ENCODE measurements at regions not wholly inside any gene's neighbourhood (a gene's known extent, or its start where the extent isn't known, plus 50 kb on each side); places are given as distances from the start of the nearest gene placed in this dataset.

DNA sequence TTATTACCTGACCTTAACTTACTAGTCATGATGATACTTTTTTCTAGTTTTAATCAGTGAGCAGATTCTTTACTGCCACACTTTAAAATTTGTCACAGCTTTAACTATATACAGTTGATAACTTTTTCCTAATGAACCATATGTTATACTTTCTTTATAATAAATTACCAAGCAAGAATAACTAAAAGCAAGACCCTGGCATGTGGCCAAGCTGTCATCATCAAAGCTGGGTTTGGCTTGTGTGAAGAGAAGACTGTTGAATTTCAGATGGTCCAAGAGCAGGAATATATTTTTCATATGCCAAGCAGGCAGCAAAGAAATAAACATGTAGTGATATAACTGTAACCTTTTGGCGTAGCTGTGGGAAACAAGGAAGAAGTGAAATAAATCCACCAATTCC is 93.5 kb downstream of the PUS7L start:
- DNase-seq (ENCODE audit: low spot score in 2 of 2) (no peak), ATAC-seq (no peak)
- H3K4me1 Mint-ChIP-seq, result no peaks in the 10 kb centered on the region
- no peaks in the 10 kb centered on the region for H3K9me3 Mint-ChIP-seq
- no peaks in the 10 kb centered on the region for H3K36me3 Mint-ChIP-seq
- H3K27ac Mint-ChIP-seq, result no peak overlapping the region
- no peak overlapping the region for H3K4me3 Mint-ChIP-seq

DNA sequence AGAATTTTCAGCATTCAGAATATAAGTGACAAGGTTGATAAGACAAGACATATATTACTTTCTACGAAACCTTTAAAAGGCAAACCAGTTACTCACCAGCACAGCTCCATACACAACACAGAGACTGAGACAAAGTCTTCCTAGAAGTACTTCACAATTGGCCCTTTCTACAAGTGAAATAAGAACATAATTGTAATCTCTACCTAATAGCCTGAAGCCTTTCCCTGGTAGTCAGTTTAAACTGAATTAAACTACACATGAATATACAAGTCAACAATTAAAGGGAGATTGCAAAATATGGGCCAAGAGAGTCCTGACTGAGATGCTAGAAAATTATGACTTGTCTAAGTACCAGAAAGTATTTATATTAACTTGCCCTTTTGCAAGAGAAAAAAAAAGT is 95.9 kb downstream of the PUS7L start:
- DNase-seq (ENCODE audit: low spot score in 2 of 2), result no peak
- H3K27ac Mint-ChIP-seq, result no peak overlapping the region
- H3K4me3 Mint-ChIP-seq, result no peak overlapping the region
- H3K4me1 Mint-ChIP-seq, result no peaks in the 10 kb centered on the region
- no peaks in the 10 kb centered on the region for H3K9me3 Mint-ChIP-seq
- H3K36me3 Mint-ChIP-seq, result no peaks in the 10 kb centered on the region
- ATAC-seq, result no peak

DNA sequence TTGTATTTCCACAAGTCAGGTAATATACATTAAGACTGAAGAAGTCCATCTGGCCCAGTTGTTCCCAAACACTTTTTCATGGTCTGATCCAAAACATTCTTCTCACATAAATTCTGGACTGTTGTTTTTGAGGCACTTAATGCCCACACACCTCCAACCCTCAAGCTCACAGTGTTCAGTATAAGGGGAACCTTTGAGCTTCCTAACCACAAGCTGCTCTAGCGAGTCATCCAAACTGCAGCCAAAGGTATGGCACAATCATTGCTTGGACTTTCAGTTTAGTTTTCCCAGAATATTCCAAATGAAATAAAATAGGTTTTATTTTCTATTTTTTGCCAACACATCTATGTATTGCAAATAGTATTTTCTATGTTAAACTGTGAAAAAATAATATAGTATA is 103.0 kb downstream of the PUS7L start:
- Mint-ChIP-seq H3K27ac (no peak overlapping the region), H3K4me1 (no peaks in the 10 kb centered on the region), H3K4me3 (no peak overlapping the region), H3K9me3 (no peaks in the 10 kb centered on the region), H3K36me3 (no peaks in the 10 kb centered on the region)
- ATAC-seq, result no peak
- DNase-seq (ENCODE audit: low spot score in 2 of 2), result no peak

DNA sequence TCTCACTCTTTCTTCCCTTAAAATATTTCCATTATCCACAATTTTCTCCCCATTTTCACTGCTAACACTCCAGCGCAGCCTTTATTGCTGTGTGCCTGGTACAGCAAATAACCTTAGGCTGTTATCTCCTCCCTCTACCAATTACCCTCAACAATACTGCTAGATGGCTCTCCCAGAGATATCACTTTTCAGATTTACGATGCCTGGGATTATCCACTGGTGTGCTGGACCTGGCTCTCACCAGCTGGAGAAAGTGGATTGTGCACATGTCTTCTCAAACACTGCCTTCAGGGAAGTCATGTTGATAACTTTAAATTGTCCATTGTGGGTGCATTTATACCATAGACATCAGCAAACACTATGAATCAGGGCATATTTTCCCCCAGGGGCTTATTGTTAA is 101.9 kb upstream of the ADAMTS20 start:
- no peaks in the 10 kb centered on the region for H3K9me3 Mint-ChIP-seq
- no peaks in the 10 kb centered on the region for H3K4me1 Mint-ChIP-seq
- DNase-seq (ENCODE audit: low spot score in 2 of 2) (no peak), ATAC-seq (no peak)
- H3K36me3 Mint-ChIP-seq, result no peaks in the 10 kb centered on the region
- no peak overlapping the region for H3K27ac Mint-ChIP-seq
- H3K4me3 Mint-ChIP-seq, result no peak overlapping the region

DNA sequence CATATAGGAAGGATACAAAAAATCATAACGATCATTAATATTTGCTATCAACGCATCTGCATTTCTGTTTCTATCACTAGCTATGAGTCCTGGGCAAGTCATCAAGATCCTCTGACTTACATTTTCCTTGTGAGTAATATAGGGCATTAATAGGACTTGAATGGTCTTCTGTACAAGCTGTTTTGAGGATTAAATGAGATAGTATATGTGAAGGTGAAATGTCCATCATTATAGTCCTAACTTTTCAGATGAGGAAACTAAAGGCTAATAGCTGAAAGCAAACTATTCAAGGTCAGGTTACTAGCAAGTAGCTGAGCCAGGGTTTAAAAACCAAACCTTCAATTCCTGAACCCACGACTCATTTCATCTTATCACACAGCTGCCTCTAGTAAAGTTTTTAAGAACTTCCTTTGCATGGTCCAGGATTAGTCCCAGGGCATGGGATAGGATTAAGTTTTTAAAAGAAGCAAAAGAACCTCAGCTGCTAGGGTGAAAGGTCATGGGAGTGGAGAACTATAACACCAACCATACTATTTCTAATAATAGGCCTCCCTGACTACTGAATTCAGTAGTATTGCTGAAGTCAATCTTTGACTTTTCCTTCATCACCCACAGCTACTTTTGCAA is 101.4 kb upstream of the ADAMTS20 start:
- H3K36me3 Mint-ChIP-seq, result no peaks in the 10 kb centered on the region
- no peak overlapping the region for H3K4me3 Mint-ChIP-seq
- H3K4me1 Mint-ChIP-seq, result no peaks in the 10 kb centered on the region
- H3K9me3 Mint-ChIP-seq, result no peaks in the 10 kb centered on the region
- no peak overlapping the region for H3K27ac Mint-ChIP-seq
- ATAC-seq (no peak), DNase-seq (ENCODE audit: low spot score in 2 of 2) (no peak)

DNA sequence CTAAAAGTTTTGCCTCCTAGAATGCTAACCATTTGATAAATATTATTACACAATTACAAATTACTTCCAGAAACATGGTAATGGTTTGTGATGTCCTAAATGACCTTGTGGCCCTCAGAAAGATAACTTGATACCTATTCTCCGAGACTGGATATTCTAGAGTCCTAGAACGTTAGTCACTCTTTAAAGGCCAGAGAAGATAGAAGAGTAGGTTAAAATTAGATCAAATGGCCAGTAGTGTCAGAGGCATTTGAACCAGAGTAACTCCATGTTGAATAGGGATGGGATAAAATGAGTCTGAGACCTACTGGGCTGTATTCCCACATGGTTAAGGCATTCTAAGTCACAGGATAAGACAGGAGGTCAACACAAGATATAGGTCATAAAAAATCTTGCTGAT is 96.6 kb upstream of the ADAMTS20 start:
- ATAC-seq, result no peak
- Mint-ChIP-seq H3K27ac (no peak overlapping the region), H3K36me3 (no peaks in the 10 kb centered on the region), H3K9me3 (no peaks in the 10 kb centered on the region), H3K4me1 (no peaks in the 10 kb centered on the region), H3K4me3 (no peak overlapping the region)
- no peak for DNase-seq (ENCODE audit: low spot score in 2 of 2)

DNA sequence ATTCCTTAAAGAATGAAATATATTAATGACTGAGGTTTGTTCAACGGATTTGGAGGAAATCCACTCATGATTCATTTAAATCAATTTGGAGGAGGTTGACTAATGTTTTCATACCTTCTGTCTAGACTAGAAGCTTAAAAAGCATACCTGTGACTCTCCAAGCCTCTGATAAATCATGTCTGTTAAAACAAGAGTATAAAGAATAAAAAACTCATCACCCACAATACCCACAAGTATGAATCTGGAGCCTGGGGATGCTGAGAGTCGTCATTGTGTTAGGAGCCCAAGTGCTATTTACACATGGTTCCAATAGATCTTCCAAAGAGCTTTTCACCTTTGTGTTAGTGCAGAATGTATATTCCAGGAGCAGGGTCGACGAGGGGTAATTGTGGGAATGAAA is 86.8 kb upstream of the ADAMTS20 start:
- H3K4me3 Mint-ChIP-seq, result no peak overlapping the region
- H3K9me3 Mint-ChIP-seq, result peaks cover 2% of the 10 kb centered on the region
- DNase-seq (ENCODE audit: low spot score in 2 of 2) (no peak), ATAC-seq (no peak)
- no peaks in the 10 kb centered on the region for H3K36me3 Mint-ChIP-seq
- H3K27ac Mint-ChIP-seq, result no peak overlapping the region
- no peaks in the 10 kb centered on the region for H3K4me1 Mint-ChIP-seq

DNA sequence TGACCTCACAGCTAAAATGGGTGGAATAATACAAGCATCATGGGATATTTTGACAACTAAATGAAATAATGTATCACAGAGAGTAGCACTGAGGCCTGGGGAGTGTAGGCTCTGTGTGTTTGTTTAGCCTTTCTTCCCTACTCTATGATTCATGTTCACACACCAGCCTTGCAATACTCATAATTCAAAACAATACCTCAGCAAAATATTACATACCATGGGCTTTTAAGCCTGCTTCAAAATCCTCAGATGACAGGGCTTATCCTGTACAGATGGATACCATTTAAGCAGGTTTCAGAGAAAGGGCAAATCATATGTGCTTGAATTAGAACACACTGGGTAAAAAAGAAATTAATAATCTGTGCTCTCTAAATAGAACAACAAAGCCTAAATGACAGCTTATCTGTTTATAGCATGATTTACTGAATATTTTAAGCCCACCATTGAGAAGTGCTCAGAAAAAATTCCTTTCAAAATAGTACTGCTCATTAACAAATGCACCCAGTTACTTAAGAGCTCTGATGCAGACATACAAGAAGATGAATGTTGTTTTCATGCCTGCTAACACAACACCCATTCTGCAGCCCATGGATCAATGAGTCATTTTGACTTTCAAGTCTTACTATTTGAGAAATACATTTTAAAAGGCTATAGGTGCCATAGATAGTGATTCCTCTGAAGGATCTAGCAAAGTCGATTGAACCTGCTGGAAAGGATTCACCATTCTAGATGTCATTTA is 84.9 kb upstream of the ADAMTS20 start:
- H3K36me3 Mint-ChIP-seq, result no peaks in the 10 kb centered on the region
- H3K4me1 Mint-ChIP-seq, result no peaks in the 10 kb centered on the region
- DNase-seq (ENCODE audit: low spot score in 2 of 2), result no peak
- H3K27ac Mint-ChIP-seq, result no peak overlapping the region
- no peak overlapping the region for H3K4me3 Mint-ChIP-seq
- ATAC-seq, result no peak
- peaks cover 2% of the 10 kb centered on the region for H3K9me3 Mint-ChIP-seq

DNA sequence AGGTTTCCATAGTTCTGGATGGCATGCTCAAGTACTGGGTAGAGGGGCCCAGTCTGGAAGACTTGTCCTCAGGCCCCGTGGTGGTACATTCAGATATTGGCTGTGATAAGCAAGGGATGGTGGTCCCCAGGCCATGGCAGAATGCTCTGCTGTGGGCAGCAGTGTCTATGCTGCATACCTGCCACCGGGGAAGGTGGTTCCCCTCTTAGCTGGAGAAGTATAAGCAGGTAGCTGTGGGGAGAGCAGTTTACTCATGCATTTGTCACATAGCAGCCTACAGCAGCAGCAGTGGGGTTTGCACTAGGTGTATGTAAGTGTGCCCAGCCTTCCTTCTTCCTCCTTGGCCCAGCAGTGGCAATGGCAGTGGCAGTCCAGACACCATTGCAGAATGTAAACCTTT is 69.3 kb upstream of the ADAMTS20 start:
- H3K36me3 Mint-ChIP-seq, result no peaks in the 10 kb centered on the region
- H3K4me3 Mint-ChIP-seq, result no peak overlapping the region
- ATAC-seq, result peak; percentile 43
- DNase-seq (ENCODE audit: low spot score in 2 of 2), result no peak
- H3K9me3 Mint-ChIP-seq, result peaks cover 4% of the 10 kb centered on the region
- no peak overlapping the region for H3K27ac Mint-ChIP-seq
- H3K4me1 Mint-ChIP-seq, result no peaks in the 10 kb centered on the region

DNA sequence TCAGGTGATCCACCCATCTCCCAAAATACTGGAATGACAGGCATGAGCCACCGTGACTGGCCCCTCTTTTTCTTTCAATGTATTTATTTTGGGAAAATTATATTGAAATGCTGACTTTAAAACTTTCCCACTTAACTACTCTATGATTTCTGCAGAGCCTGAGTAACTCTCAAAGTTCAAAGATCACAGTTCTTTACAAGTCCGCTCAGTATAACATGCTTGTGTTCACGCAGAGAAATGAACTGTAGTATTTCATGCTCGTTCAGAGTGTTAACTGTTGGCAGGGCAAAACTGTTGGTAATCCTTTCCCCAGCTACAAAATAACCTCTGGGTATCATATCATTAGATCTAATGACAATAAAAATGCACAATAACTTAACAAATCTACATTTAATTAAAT is 50.7 kb upstream of the ADAMTS20 start:
- Mint-ChIP-seq H3K27ac (no peak overlapping the region), H3K36me3 (no peaks in the 10 kb centered on the region), H3K9me3 (no peaks in the 10 kb centered on the region), H3K4me1 (no peaks in the 10 kb centered on the region), H3K4me3 (no peak overlapping the region)
- no peak for ATAC-seq
- no peak for DNase-seq (ENCODE audit: low spot score in 2 of 2)

All from stimulated activated effector memory CD8-positive, alpha-beta T cell treated with anti-CD3 and anti-CD28 coated beads, Interleukin-12 subunit alpha, Interleukin-12 subunit beta, amount 100 ng/mL, for 72 hours (primary cell).